DOHH2 (cell line): ENCODE measurements at regions not wholly inside any gene's neighbourhood (a gene's known extent, or its start where the extent isn't known, plus 50 kb on each side); places are given as distances from the start of the nearest gene placed in this dataset.

Source experiments
- EZH2phosphoT487 ChIP-seq: fragments of 200-600 bp; sonication (generic); IDR thresholded peaks from 2 replicates; pipeline ENCODE4 v1.6.1; 2017; ENCODE audit warnings: borderline replicate concordance, mild to moderate bottlenecking, antibody characterized with exemption, low read length, moderate library complexity, mixed read lengths
- TF ChIP-seq, protein P1 (sequence below): fragments of 200-600 bp; sonication (generic); IDR thresholded peaks from one replicate; pipeline ENCODE4 v1.5.1; 2014; ENCODE audit warnings: antibody characterized with exemption, mild to moderate bottlenecking, low read depth, low read length; ENCODE audit not compliant: poor library complexity, severe bottlenecking

DNA sequence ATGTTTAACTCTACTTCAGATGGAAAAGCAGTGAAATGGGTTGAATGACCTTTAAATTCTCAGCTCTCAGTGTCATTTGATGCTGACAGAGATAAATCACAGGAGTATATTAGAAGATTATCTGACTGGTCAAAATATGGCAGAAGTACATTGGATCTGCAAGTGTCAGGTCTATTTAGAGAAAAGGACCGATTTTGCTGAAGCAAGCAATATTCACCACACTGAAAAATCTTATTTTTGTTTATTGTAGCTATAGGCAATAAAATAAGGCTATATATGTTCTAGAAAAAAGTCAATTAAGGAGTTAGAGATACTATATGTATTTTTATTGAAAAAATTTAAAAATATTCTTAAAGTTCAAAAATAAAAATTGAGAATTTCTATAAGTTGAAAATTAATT, 325.3 kb downstream of the CXXC4 start:
- TF ChIP-seq, protein P1, sequence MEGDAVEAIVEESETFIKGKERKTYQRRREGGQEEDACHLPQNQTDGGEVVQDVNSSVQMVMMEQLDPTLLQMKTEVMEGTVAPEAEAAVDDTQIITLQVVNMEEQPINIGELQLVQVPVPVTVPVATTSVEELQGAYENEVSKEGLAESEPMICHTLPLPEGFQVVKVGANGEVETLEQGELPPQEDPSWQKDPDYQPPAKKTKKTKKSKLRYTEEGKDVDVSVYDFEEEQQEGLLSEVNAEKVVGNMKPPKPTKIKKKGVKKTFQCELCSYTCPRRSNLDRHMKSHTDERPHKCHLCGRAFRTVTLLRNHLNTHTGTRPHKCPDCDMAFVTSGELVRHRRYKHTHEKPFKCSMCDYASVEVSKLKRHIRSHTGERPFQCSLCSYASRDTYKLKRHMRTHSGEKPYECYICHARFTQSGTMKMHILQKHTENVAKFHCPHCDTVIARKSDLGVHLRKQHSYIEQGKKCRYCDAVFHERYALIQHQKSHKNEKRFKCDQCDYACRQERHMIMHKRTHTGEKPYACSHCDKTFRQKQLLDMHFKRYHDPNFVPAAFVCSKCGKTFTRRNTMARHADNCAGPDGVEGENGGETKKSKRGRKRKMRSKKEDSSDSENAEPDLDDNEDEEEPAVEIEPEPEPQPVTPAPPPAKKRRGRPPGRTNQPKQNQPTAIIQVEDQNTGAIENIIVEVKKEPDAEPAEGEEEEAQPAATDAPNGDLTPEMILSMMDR: no peak
- no peak for TF ChIP-seq EZH2phosphoT487
